GM18951 (cell line): ENCODE measurements at regions not wholly inside any gene's neighbourhood (a gene's known extent, or its start where the extent isn't known, plus 50 kb on each side); places are given as distances from the start of the nearest gene placed in this dataset.
"Not testable (repeated sequence)": the region's sequence is repeated elsewhere in the genome, so short reads cannot be mapped to it uniquely, and the experiment has no call there.

Experiments used
- POLR2A ChIP-seq: IDR thresholded peaks from 4 replicates; pipeline ENCODE4 v1.6.1; 2011; ENCODE audit warnings: mild to moderate bottlenecking; ENCODE audit not compliant: insufficient read length, insufficient read depth; ENCODE audit errors: extremely low read depth
- in situ Hi-C: fragments of 300-500 bp; cut with MboI; formaldehyde crosslinking; loops from one replicate; pipeline ENCODE4 v1.12.0; 2022; ENCODE audit warnings: low sequenced_read_pairs, mixed read lengths, inconsistent platforms; ENCODE audit not compliant: unreplicated experiment

DNA sequence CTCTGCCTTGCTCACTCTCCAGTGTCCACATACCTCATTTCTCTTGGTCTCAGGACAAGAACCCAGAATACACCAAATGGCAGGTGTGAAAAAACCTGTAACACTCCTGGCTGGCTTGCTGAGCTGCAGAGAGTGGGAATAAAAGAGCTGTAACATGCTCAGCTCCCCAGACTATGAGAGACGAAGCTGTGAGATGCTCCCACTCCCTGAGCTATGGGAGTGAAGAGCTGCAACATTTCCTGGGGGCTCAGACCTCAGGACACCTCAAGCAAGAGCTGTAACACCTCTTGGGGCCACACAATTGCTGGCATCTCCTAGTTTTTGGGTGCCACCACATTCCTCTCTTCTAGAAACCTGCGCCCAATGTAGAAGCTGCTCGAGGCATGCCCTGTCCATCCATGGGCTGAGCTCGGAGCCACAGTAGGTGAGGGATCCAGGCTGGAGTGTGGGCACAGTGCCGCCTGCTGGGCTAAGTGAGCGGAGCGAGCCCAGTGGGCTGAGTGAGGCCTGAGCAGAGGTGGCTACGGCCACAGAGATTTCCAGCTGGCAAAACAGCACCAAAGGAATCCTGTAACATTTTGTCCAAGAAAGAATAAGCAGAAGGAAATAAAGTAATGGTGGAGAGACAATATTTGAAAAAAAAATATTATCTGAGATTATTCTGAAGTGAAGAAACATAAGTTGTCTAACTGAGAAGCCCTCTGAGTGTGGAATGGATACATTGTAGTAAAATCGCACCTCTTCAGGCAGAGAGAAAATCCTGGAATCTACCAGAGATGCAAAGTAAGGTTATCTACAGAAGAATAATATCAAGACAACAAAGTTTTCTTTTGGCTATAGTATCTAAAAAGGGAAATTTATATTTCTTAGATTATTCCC, 186.2 kb upstream of the PCDH9 start:
- in situ Hi-C loops = no loop called here
- no peak for TF ChIP-seq POLR2A

DNA sequence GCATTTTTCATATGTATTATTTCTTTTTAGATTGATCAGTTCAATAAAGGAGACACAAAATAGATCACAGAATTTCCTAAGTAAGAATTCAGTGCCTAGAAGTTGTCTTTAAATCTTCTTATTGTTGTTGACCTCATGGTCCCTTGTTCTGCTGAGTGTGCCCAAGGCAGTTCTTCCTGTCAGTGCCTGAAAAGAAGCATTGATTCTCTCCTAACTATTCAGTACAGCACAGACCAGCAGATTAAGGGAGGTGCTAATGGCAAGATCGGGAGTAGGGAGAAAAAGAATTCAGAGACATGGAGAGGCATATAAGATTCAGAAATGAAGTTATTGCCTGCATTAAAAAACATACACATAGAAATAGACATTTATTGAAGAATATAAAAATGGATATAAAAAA, 180.5 kb upstream of the PCDH9 start:
- no peak for TF ChIP-seq POLR2A
- in situ Hi-C loops = no loop called here

GRCh38 chr13:67408798-67409197, 178.7 kb upstream of the PCDH9 start:
- in situ Hi-C loops = no loop called here
- no peak for TF ChIP-seq POLR2A

DNA sequence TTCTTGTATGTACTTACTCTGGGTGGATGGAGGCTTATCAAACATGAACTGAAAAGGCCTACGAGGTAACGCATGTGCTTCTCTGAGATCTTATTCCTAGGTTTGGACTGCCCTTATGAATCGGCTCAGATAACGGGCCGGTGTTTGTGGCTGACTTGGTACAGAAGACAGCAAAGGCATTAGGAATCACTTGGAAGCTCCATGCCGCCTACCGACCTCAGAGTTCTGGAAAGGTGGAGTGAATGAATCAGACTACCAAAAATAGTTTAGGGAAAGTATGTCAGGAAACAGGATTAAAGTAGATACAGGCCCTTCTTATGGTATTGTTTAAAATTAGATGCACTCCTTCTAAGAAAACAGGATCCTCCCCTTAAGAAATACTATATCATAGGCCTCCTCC, 172.4 kb upstream of the PCDH9 start:
- no peak for TF ChIP-seq POLR2A
- in situ Hi-C loops = no loop called here

DNA sequence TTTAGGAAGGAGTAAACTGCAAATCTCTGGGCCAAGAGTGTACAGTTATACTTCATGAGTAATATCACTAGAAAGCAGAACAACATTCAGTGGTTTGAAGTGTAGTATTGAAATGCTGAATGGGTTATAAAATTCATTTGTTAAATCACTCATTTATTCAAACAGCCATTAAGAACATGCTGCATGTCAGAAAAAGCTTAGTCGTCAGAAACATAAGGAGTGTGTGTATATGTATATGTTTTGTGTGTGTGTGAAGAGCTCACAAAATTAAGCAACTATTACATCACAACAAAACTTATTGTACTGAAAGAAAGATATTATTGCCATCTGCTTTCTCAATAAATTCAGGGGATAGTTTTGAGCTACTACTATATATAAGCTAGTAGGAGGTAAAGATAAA, 165.4 kb upstream of the PCDH9 start:
- in situ Hi-C loops = no loop called here
- no peak for TF ChIP-seq POLR2A

DNA sequence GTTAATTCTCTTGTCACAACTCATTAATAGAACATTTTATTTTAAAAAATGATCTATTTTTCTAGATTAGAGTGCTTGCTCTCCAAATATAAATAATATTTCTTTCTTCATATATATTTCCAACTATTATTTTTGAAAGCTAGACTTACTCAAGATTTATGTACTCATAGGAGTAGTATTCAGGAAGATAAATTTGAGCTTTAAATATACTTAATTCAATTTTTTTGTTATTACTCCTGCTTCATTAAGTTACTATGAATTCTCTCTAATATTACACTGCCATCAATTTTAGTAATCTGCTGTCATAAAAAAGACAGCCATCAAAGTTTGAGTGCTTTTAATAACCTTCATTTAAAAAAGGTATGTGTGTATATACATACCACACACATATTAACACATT, 161.9 kb upstream of the PCDH9 start:
- in situ Hi-C loops = no loop called here
- TF ChIP-seq POLR2A = no peak

GRCh38 chr13:67390462-67391086, 160.4 kb upstream of the PCDH9 start:
- in situ Hi-C loops = no loop called here
- TF ChIP-seq POLR2A = no peak

DNA sequence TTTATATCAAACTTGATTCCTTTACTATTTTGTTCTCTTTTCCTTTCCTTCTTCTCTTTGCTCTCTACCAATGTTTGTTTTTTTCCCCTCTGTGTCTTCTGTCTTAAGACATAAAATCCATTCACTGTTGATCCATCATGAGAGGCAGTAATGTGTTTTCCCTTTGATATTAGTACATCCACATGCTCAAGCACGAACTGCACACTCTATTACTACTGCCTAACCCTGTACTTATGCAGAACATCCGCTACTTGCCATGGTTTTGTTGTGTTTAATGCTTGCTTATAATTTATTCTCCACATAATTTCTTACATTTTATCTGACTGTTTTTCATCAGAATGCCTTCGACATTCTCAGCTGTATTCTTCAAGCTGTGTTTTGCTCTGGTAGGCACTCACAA, 159.0 kb upstream of the PCDH9 start:
- in situ Hi-C loops = no loop called here
- no peak for TF ChIP-seq POLR2A

- in situ Hi-C loops = not testable (repeated sequence)
Observed at GRCh38 chr13:67383109-67383757, 153.1 kb upstream of the PCDH9 start.

DNA sequence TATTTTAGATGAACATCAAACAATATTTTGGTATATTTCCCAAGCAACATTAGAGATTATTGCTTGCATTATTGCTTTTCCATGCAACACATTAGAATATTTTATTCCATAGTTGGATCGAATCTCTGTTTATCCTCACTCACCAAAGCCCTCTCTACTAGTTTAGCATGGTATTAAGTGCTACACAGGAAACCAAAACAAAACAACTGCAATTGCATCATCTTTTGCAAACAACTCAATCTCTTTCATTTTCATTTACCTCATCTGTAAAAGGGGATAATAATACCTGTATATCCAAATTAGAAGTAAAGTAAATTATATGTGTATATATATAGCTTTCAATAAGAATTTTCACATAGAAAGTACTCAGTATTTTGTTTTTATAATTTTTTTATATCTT, 147.8 kb upstream of the PCDH9 start:
- in situ Hi-C loops = no loop called here
- TF ChIP-seq POLR2A = no peak

- TF ChIP-seq POLR2A = no peak
- in situ Hi-C loops = no loop called here
Observed at GRCh38 chr13:67374391-67374790, 144.3 kb upstream of the PCDH9 start.

DNA sequence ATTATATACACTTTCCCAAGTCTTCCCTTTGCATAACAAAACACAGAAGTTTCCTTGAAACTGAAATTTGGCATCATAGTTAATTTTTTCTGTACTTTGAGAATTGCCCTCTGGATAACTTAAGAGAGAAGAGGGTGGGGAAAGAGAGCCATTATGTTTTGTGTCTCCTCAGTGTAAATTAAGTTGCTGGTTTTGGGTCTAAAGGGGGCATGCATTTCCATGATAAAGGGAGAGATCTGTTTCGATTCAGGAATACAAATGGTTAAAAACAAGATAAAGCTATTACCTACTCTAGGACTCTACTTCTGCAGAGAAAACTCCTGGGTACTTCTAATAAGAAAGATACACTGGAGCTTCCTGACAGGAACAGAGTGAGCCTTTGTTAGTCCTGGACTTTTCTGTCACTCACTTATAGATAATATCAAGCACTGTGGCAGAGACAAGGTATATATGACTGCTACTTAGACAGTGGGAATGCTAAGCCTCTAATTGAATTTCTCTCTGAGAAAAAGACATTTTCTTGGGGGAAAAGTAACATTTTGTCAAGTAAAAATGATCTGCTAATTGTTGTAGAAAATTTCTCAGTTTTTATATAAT, 142.8 kb upstream of the PCDH9 start:
- in situ Hi-C loops = no loop called here
- TF ChIP-seq POLR2A = no peak

GRCh38 chr13:67369895-67370660, 139.9 kb upstream of the PCDH9 start:
- in situ Hi-C loops = no loop called here
- no peak for TF ChIP-seq POLR2A
